SK-N-SH (cell line): ENCODE measurements at regions not wholly inside any gene's neighbourhood (a gene's known extent, or its start where the extent isn't known, plus 50 kb on each side); places are given as distances from the start of the nearest gene placed in this dataset.

Experiments
- CTCF ChIA-PET: fragments of 300-600, 350-600 bp; formaldehyde crosslinking; extraction: SDS; loops from one replicate; lab custom pipeline; 2021; lab: Yijun Ruan, JAX
- POLR2A ChIA-PET: fragments of 350-600 bp; sonication (Branson Sonifier 250); formaldehyde crosslinking; extraction: SDS; loops from one replicate; lab custom pipeline; 2020; ENCODE audit warnings: antibody characterized with exemption, inconsistent platforms; lab: Yijun Ruan, JAX
- DNase-seq: peaks from one replicate; pipeline ENCODE4 v3.0.0; 2012
- H2AFZ ChIP-seq: fragments of 200-600 bp; sonication (generic); 2 replicates; pipeline ENCODE4 v1.8.1; 2016; ENCODE audit warnings: antibody characterized with exemption, mild to moderate bottlenecking, low read depth
- H3F3A ChIP-seq: fragments of 200-600 bp; sonication (generic); replicated peaks from 2 replicates; pipeline ENCODE3; 2016; ENCODE audit warnings: antibody characterized with exemption, mild to moderate bottlenecking; ENCODE audit not compliant: insufficient read depth
- H3K27ac ChIP-seq, 2 experiments: fragments of 200-500 bp in 1 of 2; fragments of 200-600 bp in 1 of 2; sonication (Bioruptor generic) in 1 of 2; sonication (generic), shearing (Covaris generic) in 1 of 2; 2 replicates each; pipeline versions ENCODE4 v1.5.1 to v1.6.1; 2014 to 2016; ENCODE audit warnings: low read depth in 2 of 2, inconsistent platforms in 1 of 2, low read length in 1 of 2, mild to moderate bottlenecking in 1 of 2, mixed read lengths in 1 of 2
- H3K27me3 ChIP-seq: fragments of 200-600 bp; sonication (generic), shearing (Covaris generic); 2 replicates; pipeline ENCODE4 v1.6.1; 2016; ENCODE audit warnings: mixed run types; ENCODE audit not compliant: insufficient read depth
- H3K36me3 ChIP-seq, 2 experiments: fragments of 200-500 bp in 1 of 2; fragments of 200-600 bp in 1 of 2; sonication (Bioruptor generic) in 1 of 2; sonication (generic) in 1 of 2; replicated peaks in 1 of 2; 2 replicates each; pipeline versions ENCODE3 to v1.5.1; 2014 to 2016; ENCODE audit warnings: low read length in 1 of 2, mild to moderate bottlenecking in 1 of 2; ENCODE audit not compliant: insufficient read depth in 2 of 2, control insufficient read depth in 1 of 2
- H3K4me1 ChIP-seq, 2 experiments: fragments of 200-500 bp in 1 of 2; fragments of 200-600 bp in 1 of 2; sonication (Bioruptor generic) in 1 of 2; sonication (generic), shearing (Covaris generic) in 1 of 2; 2 replicates each; pipeline versions ENCODE4 v1.5.1 to v1.6.1; 2014 to 2016; ENCODE audit warnings: low read depth in 1 of 2, low read length in 1 of 2, mixed run types in 1 of 2; ENCODE audit not compliant: insufficient read depth in 2 of 2, control insufficient read depth in 1 of 2
- H3K4me2 ChIP-seq: fragments of 200-600 bp; sonication (generic), shearing (Covaris generic); 2 replicates; pipeline ENCODE4 v1.6.1; 2017; ENCODE audit warnings: mixed run types
- H3K4me3 ChIP-seq, 2 experiments: fragments of 200-500 bp in 1 of 2; fragments of 200-600 bp in 1 of 2; sonication (Bioruptor generic) in 1 of 2; sonication (generic), shearing (Covaris generic) in 1 of 2; 2 replicates each; pipeline versions ENCODE4 v1.5.1 to v1.8.1; 2014 to 2016; ENCODE audit warnings: low read depth in 2 of 2, inconsistent platforms in 1 of 2, low read length in 1 of 2, mild to moderate bottlenecking in 1 of 2, mixed read lengths in 1 of 2, moderate library complexity in 1 of 2
- H3K79me2 ChIP-seq: fragments of 200-600 bp; sonication (generic); 2 replicates; pipeline ENCODE4 v1.8.1; 2017; ENCODE audit warnings: mild to moderate bottlenecking; ENCODE audit not compliant: insufficient read depth
- H3K9ac ChIP-seq: fragments of 200-600 bp; sonication (generic); 2 replicates; pipeline ENCODE4 v1.6.1; 2017; ENCODE audit warnings: mixed run types
- H3K9me2 ChIP-seq: fragments of 200-600 bp; sonication (generic); 2 replicates; pipeline ENCODE4 v1.6.1; 2017; ENCODE audit warnings: mixed run types
- H3K9me3 ChIP-seq: fragments of 200-600 bp; sonication (generic); 2 replicates; pipeline ENCODE4 v1.6.1; 2017; ENCODE audit warnings: mixed run types, mild to moderate bottlenecking, moderate library complexity
- H4K20me1 ChIP-seq: fragments of 200-600 bp; sonication (generic); 2 replicates; pipeline ENCODE4 v1.6.1; 2017; ENCODE audit warnings: mild to moderate bottlenecking, mixed run types; ENCODE audit not compliant: insufficient read depth
- CHD2 ChIP-seq: fragments of 150-350 bp; IDR thresholded peaks from 2 replicates; pipeline ENCODE4 v1.6.1; 2018; ENCODE audit warnings: low read length; ENCODE audit not compliant: partially characterized antibody
- CTCF ChIP-seq: fragments of 200-600 bp; sonication (generic); IDR thresholded peaks from 2 replicates; pipeline ENCODE4 v1.6.1; 2017; ENCODE audit warnings: antibody characterized with exemption, mild to moderate bottlenecking, moderate library complexity
- ELF1 ChIP-seq: IDR thresholded peaks from 2 replicates; pipeline ENCODE4 v1.4.0; 2012
- FOSL2 ChIP-seq: IDR thresholded peaks from 2 replicates; pipeline ENCODE4 v1.4.0; 2012; ENCODE audit warnings: low read depth, mild to moderate bottlenecking, moderate library complexity, borderline replicate concordance
- FOXJ3 ChIP-seq: sonication (generic); formaldehyde crosslinking; IDR thresholded peaks from 2 replicates; pipeline ENCODE4 v1.5.1; 2020; ENCODE audit warnings: mild to moderate bottlenecking, missing genetic modification reagents
- GABPA ChIP-seq: IDR thresholded peaks from 2 replicates; pipeline ENCODE4 v1.4.0; 2012; ENCODE audit warnings: low read depth, mild to moderate bottlenecking
- MXI1 ChIP-seq: IDR thresholded peaks from 2 replicates; pipeline ENCODE4 v1.6.1; 2012; ENCODE audit warnings: mild to moderate bottlenecking, low read depth, low read length, improper control_type of control experiment
- NFIC ChIP-seq: IDR thresholded peaks from 2 replicates; pipeline ENCODE4 v1.4.0; 2012; ENCODE audit warnings: borderline replicate concordance
- NRF1 ChIP-seq: IDR thresholded peaks from 2 replicates; pipeline ENCODE4 v1.6.1; 2012; ENCODE audit warnings: low read depth, mild to moderate bottlenecking, low read length
- PBX3 ChIP-seq: IDR thresholded peaks from 2 replicates; pipeline ENCODE4; 2012
- POLR2AphosphoS5 ChIP-seq: IDR thresholded peaks from 2 replicates; pipeline ENCODE4 v1.6.1; 2012; ENCODE audit warnings: low read depth, low read length
- RAD21 ChIP-seq: IDR thresholded peaks from 2 replicates; pipeline ENCODE4 v1.6.1; 2012; ENCODE audit warnings: mild to moderate bottlenecking, low read length
- REST ChIP-seq: IDR thresholded peaks from 2 replicates; pipeline ENCODE4 v1.6.1; 2012; ENCODE audit warnings: mild to moderate bottlenecking, low read depth, low read length, moderate library complexity
- RFX5 ChIP-seq: IDR thresholded peaks from 2 replicates; pipeline ENCODE4 v1.6.1; 2012; ENCODE audit warnings: mild to moderate bottlenecking, improper control_type of control experiment, low read length
- SMC3 ChIP-seq: IDR thresholded peaks from 2 replicates; pipeline ENCODE4 v1.6.1; 2012; ENCODE audit warnings: low read depth, low read length, improper control_type of control experiment
- TAF1 ChIP-seq: IDR thresholded peaks from 2 replicates; pipeline ENCODE4 v1.6.1; 2012; ENCODE audit warnings: low read depth, mild to moderate bottlenecking, low read length, moderate library complexity, borderline replicate concordance
- TCF12 ChIP-seq: IDR thresholded peaks from 2 replicates; pipeline ENCODE4 v1.4.0; 2012
- USF1 ChIP-seq: IDR thresholded peaks from 2 replicates; pipeline ENCODE4 v1.4.0; 2012; ENCODE audit warnings: low read depth, borderline replicate concordance
- YY1 ChIP-seq: IDR thresholded peaks from 2 replicates; pipeline ENCODE4 v1.4.0; 2012; ENCODE audit warnings: low read depth, mild to moderate bottlenecking
- ZBTB33 ChIP-seq: IDR thresholded peaks from 2 replicates; pipeline ENCODE4 v1.4.0; 2012; ENCODE audit warnings: low read depth, borderline replicate concordance
- WGBS: methylation state at CpG from one replicate; pipeline ENCODE4 v1.1.6; 2017; ENCODE audit warnings: low lambda C conversion rate; 5-methylcytosine and 5-hydroxymethylcytosine counted together

GRCh38 chr1:55612988-55613387, 397.8 kb upstream of the USP24 start:
- Histone ChIP-seq H3K27ac (peak overlapping the region in 1 of 2 experiments; percentile 9; a peak in 1 of 4 replicates), H4K20me1 (no peaks in the 10 kb centered on the region), H3K9ac (no peak overlapping the region), H3K9me3 (no peaks in the 10 kb centered on the region), H3K36me3 (no peaks in the 10 kb centered on the region), H3K4me1 (no peaks in the 10 kb centered on the region), H3K4me3 (no peak overlapping the region), H3K9me2 (no peaks in the 10 kb centered on the region), H3K4me2 (no peak overlapping the region), H3K27me3 (no peaks in the 10 kb centered on the region), H3K79me2 (no peaks in the 10 kb centered on the region), H3F3A (no peaks in the 10 kb centered on the region), H2AFZ (no peak overlapping the region)
- WGBS = 60% methylated on average over 2 of the region's 2 CpGs
- POLR2A ChIA-PET = no interaction called here
- DNase-seq = no peak
- TF ChIP-seq GABPA (no peak), POLR2AphosphoS5 (no peak), TCF12 (peak; percentile 6; the same call in 1 of the 2 replicates), FOSL2 (no peak)
- CTCF ChIA-PET = no interaction called here

- Histone ChIP-seq H3K4me2 (no peak overlapping the region), H2AFZ (no peak overlapping the region), H3K27me3 (no peaks in the 10 kb centered on the region), H3K9ac (no peak overlapping the region), H3K9me3 (no peaks in the 10 kb centered on the region), H3F3A (no peaks in the 10 kb centered on the region), H3K4me3 (no peak overlapping the region), H3K79me2 (no peaks in the 10 kb centered on the region), H3K9me2 (no peaks in the 10 kb centered on the region), H3K36me3 (no peaks in the 10 kb centered on the region), H4K20me1 (no peaks in the 10 kb centered on the region), H3K27ac (no peak overlapping the region), H3K4me1 (no peaks in the 10 kb centered on the region)
- TF ChIP-seq CTCF (no peak), NFIC (no peak), CHD2 (no peak), USF1 (no peak), RFX5 (no peak), SMC3 (no peak), FOSL2 (no peak), NRF1 (no peak), RAD21 (no peak), ZBTB33 (no peak), ELF1 (no peak), MXI1 (no peak), FOXJ3 (CRISPR knock-in tag) (no peak), PBX3 (no peak), REST (no peak), YY1 (no peak), TAF1 (no peak)
- WGBS = 79% methylated on average over 2 of the region's 2 CpGs
- ChIA-PET POLR2A (no interaction called here), CTCF (interaction anchor here (0.8 to 1.0 kb wide), 2 partner anchors 68 to 236 kb away, joined by 3 to 4 read pairs; no protein-coding TSS in a partner anchor)
- no peak for DNase-seq
Measured at GRCh38 chr1:55611123-55611522, 396.0 kb upstream of the USP24 start.
